GM18907 (cell line): ENCODE measurements at regions not wholly inside any gene's neighbourhood (a gene's known extent, or its start where the extent isn't known, plus 50 kb on each side); places are given as distances from the start of the nearest gene placed in this dataset.
"Not testable (repeated sequence)": the region's sequence is repeated elsewhere in the genome, so short reads cannot be mapped to it uniquely, and the experiment has no call there.

Experiments
- ATAC-seq: cut with Tn5 transposase; IDR thresholded peaks from one replicate; pipeline ENCODE4 v1.9.1; 2021; ENCODE audit warnings: mild to moderate bottlenecking, moderate library complexity; ENCODE audit not compliant: unreplicated experiment

GRCh38 chr1:38758820-38759219 is 100.8 kb downstream of the RRAGC start:
- no peak for ATAC-seq

GRCh38 chr1:38746941-38747600 is 112.5 kb downstream of the RRAGC start:
- ATAC-seq = no peak

- no peak for ATAC-seq
These were observed 113.1 kb downstream of the RRAGC start for GRCh38 chr1:38746402-38746935.

- ATAC-seq = no peak
These were observed 113.8 kb downstream of the RRAGC start for GRCh38 chr1:38745476-38746401.

- ATAC-seq = no peak
These were observed 114.9 kb downstream of the RRAGC start for GRCh38 chr1:38744452-38745350.

- no peak for ATAC-seq
These were observed 116.4 kb downstream of the RRAGC start for GRCh38 chr1:38743184-38743583.

GRCh38 chr1:38741341-38741740 is 118.2 kb downstream of the RRAGC start:
- no peak for ATAC-seq

- ATAC-seq = no peak
These were observed 119.1 kb downstream of the RRAGC start for GRCh38 chr1:38740487-38740886.

- no peak for ATAC-seq
These were observed 121.4 kb downstream of the RRAGC start for GRCh38 chr1:38738207-38738606.

- no peak for ATAC-seq
These were observed 123.2 kb downstream of the RRAGC start for GRCh38 chr1:38736399-38736798.

- ATAC-seq = no peak
These were observed 123.9 kb downstream of the RRAGC start for GRCh38 chr1:38735651-38736161.

GRCh38 chr1:38733761-38734160 is 125.8 kb downstream of the RRAGC start:
- ATAC-seq = no peak

GRCh38 chr1:38730511-38731397 is 128.8 kb downstream of the RRAGC start:
- no peak for ATAC-seq

- no peak for ATAC-seq
These were observed 131.0 kb downstream of the RRAGC start for GRCh38 chr1:38728585-38728908.

- ATAC-seq = no peak
These were observed 131.6 kb downstream of the RRAGC start for GRCh38 chr1:38727684-38728584.

- not testable (repeated sequence) for ATAC-seq
These were observed 134.1 kb downstream of the RRAGC start for GRCh38 chr1:38725321-38725961.

GRCh38 chr1:38724160-38725131 is 135.1 kb downstream of the RRAGC start:
- ATAC-seq = no peak
